22Rv1 (cell line): ENCODE measurements at regions not wholly inside any gene's neighbourhood (a gene's known extent, or its start where the extent isn't known, plus 50 kb on each side); places are given as distances from the start of the nearest gene placed in this dataset.

Experiments used
- ZFX ChIP-seq: fragments of 450-650 bp; IDR thresholded peaks from 2 replicates; pipeline ENCODE4 v1.6.1; 2017; ENCODE audit warnings: antibody characterized with exemption, borderline replicate concordance
- TF ChIP-seq, protein P1 (sequence below): fragments of 450-650 bp; IDR thresholded peaks from 2 replicates; pipeline ENCODE4 v1.5.1; 2017; ENCODE audit warnings: mild to moderate bottlenecking

DNA sequence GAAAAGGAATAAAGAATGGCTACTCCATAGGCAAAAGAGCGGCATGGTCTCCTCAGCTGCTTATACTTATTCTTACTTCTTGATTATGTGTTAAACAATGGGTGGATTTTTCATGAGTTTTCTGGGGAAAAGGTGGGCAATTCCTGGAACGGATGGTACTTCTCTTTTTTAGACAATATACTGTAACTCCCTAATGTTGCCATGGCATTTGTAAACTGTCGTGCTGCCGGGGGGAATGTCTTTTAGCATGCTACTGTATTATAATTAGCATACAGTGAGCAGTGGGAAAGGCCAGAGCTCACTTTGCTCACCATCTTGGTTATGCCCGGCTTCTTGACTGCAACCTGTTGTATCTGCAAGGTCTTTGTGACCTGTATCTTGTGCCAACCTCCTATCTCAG is 372.1 kb upstream of the AKR1E2 start:
- TF ChIP-seq, protein P1, sequence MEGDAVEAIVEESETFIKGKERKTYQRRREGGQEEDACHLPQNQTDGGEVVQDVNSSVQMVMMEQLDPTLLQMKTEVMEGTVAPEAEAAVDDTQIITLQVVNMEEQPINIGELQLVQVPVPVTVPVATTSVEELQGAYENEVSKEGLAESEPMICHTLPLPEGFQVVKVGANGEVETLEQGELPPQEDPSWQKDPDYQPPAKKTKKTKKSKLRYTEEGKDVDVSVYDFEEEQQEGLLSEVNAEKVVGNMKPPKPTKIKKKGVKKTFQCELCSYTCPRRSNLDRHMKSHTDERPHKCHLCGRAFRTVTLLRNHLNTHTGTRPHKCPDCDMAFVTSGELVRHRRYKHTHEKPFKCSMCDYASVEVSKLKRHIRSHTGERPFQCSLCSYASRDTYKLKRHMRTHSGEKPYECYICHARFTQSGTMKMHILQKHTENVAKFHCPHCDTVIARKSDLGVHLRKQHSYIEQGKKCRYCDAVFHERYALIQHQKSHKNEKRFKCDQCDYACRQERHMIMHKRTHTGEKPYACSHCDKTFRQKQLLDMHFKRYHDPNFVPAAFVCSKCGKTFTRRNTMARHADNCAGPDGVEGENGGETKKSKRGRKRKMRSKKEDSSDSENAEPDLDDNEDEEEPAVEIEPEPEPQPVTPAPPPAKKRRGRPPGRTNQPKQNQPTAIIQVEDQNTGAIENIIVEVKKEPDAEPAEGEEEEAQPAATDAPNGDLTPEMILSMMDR, result no peak
- no peak for TF ChIP-seq ZFX
